ENCODE measurements at regions not wholly inside any gene's neighbourhood (a gene's known extent, or its start where the extent isn't known, plus 50 kb on each side); places are given as distances from the start of the nearest gene placed in this dataset.
A peak's percentile ranks its signal among the peaks of the same experiment; 100 is the strongest.

GRCh38 chr9:129442803-129443511 lies 177.9 kb downstream of the C9orf50 start:
- peaks cover 30% of the 10 kb centered on the region for H3K27me3 ChIP-seq (ENCODE audit: control insufficient read depth, insufficient read depth, low read length)
- no peak overlapping the region for H3K4me3 ChIP-seq (ENCODE audit: insufficient read depth, low read depth, low read length)
- H3K36me3 ChIP-seq (replicated peaks; ENCODE audit: control insufficient read depth, insufficient read depth, low read length), result no peaks in the 10 kb centered on the region; the same call in 1 of the 2 replicates
- DNase-seq, result no peak

- Histone ChIP-seq H3K4me3 (ENCODE audit: insufficient read depth, low read depth, low read length) (no peak overlapping the region), H3K36me3 (replicated peaks; ENCODE audit: control insufficient read depth, insufficient read depth, low read length) (no peaks in the 10 kb centered on the region; the same call in 1 of the 2 replicates), H3K27me3 (ENCODE audit: control insufficient read depth, insufficient read depth, low read length) (peaks cover 41% of the 10 kb centered on the region)
- DNase-seq, result no peak
Measured at GRCh38 chr9:129441852-129442251, 179.0 kb downstream of the C9orf50 start.

GRCh38 chr9:129440435-129441186 lies 180.3 kb downstream of the C9orf50 start:
- no peak overlapping the region for H3K4me3 ChIP-seq (ENCODE audit: insufficient read depth, low read depth, low read length)
- H3K27me3 ChIP-seq (ENCODE audit: control insufficient read depth, insufficient read depth, low read length), result peaks cover 53% of the 10 kb centered on the region
- no peak for DNase-seq
- no peaks in the 10 kb centered on the region; the same call in 1 of the 2 replicates for H3K36me3 ChIP-seq (replicated peaks; ENCODE audit: control insufficient read depth, insufficient read depth, low read length)

GRCh38 chr9:129439242-129439641 lies 181.7 kb downstream of the C9orf50 start:
- Histone ChIP-seq H3K36me3 (replicated peaks; ENCODE audit: control insufficient read depth, insufficient read depth, low read length) (no peaks in the 10 kb centered on the region; the same call in 1 of the 2 replicates), H3K4me3 (ENCODE audit: insufficient read depth, low read depth, low read length) (no peak overlapping the region), H3K27me3 (ENCODE audit: control insufficient read depth, insufficient read depth, low read length) (peaks cover 59% of the 10 kb centered on the region)
- no peak for DNase-seq

GRCh38 chr9:129437626-129438323 lies 183.1 kb downstream of the C9orf50 start:
- Histone ChIP-seq H3K27me3 (ENCODE audit: control insufficient read depth, insufficient read depth, low read length) (peaks cover 52% of the 10 kb centered on the region), H3K36me3 (replicated peaks; ENCODE audit: control insufficient read depth, insufficient read depth, low read length) (no peaks in the 10 kb centered on the region)
- peak; percentile 79 for DNase-seq

GRCh38 chr9:129436751-129437625 lies 183.9 kb downstream of the C9orf50 start:
- peaks cover 50% of the 10 kb centered on the region for H3K27me3 ChIP-seq (ENCODE audit: control insufficient read depth, insufficient read depth, low read length)
- peak; percentile 90 for DNase-seq

More at GRCh38 chr9:129437626-129438323, 183.1 kb downstream of the C9orf50 start:
- peak overlapping the region; percentile 21 for H3K4me3 ChIP-seq (ENCODE audit: insufficient read depth, low read depth, low read length)

GRCh38 chr9:129435988-129436717 lies 184.7 kb downstream of the C9orf50 start:
- peaks cover 52% of the 10 kb centered on the region for H3K27me3 ChIP-seq (ENCODE audit: control insufficient read depth, insufficient read depth, low read length)
- DNase-seq, result no peak
- H3K36me3 ChIP-seq (replicated peaks; ENCODE audit: control insufficient read depth, insufficient read depth, low read length), result no peaks in the 10 kb centered on the region
- H3K4me3 ChIP-seq (ENCODE audit: insufficient read depth, low read depth, low read length), result peak overlapping the region; percentile 21; the same call in 1 of the 2 replicates

More at GRCh38 chr9:129436751-129437625, 183.9 kb downstream of the C9orf50 start:
- H3K4me3 ChIP-seq (ENCODE audit: insufficient read depth, low read depth, low read length), result peak overlapping the region; percentile 21
- H3K36me3 ChIP-seq (replicated peaks; ENCODE audit: control insufficient read depth, insufficient read depth, low read length), result no peaks in the 10 kb centered on the region

- Histone ChIP-seq H3K36me3 (replicated peaks; ENCODE audit: control insufficient read depth, insufficient read depth, low read length) (no peaks in the 10 kb centered on the region), H3K27me3 (ENCODE audit: control insufficient read depth, insufficient read depth, low read length) (peaks cover 49% of the 10 kb centered on the region), H3K4me3 (ENCODE audit: insufficient read depth, low read depth, low read length) (no peak overlapping the region)
- no peak for DNase-seq
Measured at GRCh38 chr9:129435291-129435690, 185.6 kb downstream of the C9orf50 start.

- H3K36me3 ChIP-seq (replicated peaks; ENCODE audit: control insufficient read depth, insufficient read depth, low read length), result no peaks in the 10 kb centered on the region
Measured at GRCh38 chr9:129434187-129434586, 186.7 kb downstream of the C9orf50 start.

GRCh38 chr9:129432297-129433154 lies 188.4 kb downstream of the C9orf50 start:
- no peaks in the 10 kb centered on the region for H3K36me3 ChIP-seq (replicated peaks; ENCODE audit: control insufficient read depth, insufficient read depth, low read length)
- no peak for DNase-seq
- peaks cover 27% of the 10 kb centered on the region for H3K27me3 ChIP-seq (ENCODE audit: control insufficient read depth, insufficient read depth, low read length)

More at GRCh38 chr9:129434187-129434586, 186.7 kb downstream of the C9orf50 start:
- Histone ChIP-seq H3K27me3 (ENCODE audit: control insufficient read depth, insufficient read depth, low read length) (peaks cover 44% of the 10 kb centered on the region), H3K4me3 (ENCODE audit: insufficient read depth, low read depth, low read length) (no peak overlapping the region)
- no peak for DNase-seq

GRCh38 chr9:129430940-129431643 lies 189.8 kb downstream of the C9orf50 start:
- no peaks in the 10 kb centered on the region for H3K36me3 ChIP-seq (replicated peaks; ENCODE audit: control insufficient read depth, insufficient read depth, low read length)
- DNase-seq, result no peak
- peaks cover 13% of the 10 kb centered on the region for H3K27me3 ChIP-seq (ENCODE audit: control insufficient read depth, insufficient read depth, low read length)
- H3K4me3 ChIP-seq (ENCODE audit: insufficient read depth, low read depth, low read length), result no peak overlapping the region

More at GRCh38 chr9:129432297-129433154, 188.4 kb downstream of the C9orf50 start:
- H3K4me3 ChIP-seq (ENCODE audit: insufficient read depth, low read depth, low read length), result no peak overlapping the region

All from H7 (cell line).